ENCODE measurements at regions not wholly inside any gene's neighbourhood (a gene's known extent, or its start where the extent isn't known, plus 50 kb on each side); places are given as distances from the start of the nearest gene placed in this dataset.

- H3K4me1 Mint-ChIP-seq (ENCODE audit: low read depth): no peaks in the 10 kb centered on the region
- no peak overlapping the region for H3K4me3 Mint-ChIP-seq (ENCODE audit: unreplicated experiment)
- TF ChIP-seq, protein P1, sequence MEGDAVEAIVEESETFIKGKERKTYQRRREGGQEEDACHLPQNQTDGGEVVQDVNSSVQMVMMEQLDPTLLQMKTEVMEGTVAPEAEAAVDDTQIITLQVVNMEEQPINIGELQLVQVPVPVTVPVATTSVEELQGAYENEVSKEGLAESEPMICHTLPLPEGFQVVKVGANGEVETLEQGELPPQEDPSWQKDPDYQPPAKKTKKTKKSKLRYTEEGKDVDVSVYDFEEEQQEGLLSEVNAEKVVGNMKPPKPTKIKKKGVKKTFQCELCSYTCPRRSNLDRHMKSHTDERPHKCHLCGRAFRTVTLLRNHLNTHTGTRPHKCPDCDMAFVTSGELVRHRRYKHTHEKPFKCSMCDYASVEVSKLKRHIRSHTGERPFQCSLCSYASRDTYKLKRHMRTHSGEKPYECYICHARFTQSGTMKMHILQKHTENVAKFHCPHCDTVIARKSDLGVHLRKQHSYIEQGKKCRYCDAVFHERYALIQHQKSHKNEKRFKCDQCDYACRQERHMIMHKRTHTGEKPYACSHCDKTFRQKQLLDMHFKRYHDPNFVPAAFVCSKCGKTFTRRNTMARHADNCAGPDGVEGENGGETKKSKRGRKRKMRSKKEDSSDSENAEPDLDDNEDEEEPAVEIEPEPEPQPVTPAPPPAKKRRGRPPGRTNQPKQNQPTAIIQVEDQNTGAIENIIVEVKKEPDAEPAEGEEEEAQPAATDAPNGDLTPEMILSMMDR (IDR thresholded peaks at IDR 0.05): no peak
- H3K36me3 Mint-ChIP-seq (ENCODE audit: low read depth): no peaks in the 10 kb centered on the region
- H3K27ac Mint-ChIP-seq (ENCODE audit: unreplicated experiment): no peak overlapping the region
- no peaks in the 10 kb centered on the region for H3K9me3 Mint-ChIP-seq (ENCODE audit: low read depth)
- no peak for DNase-seq (ENCODE audit: low spot score)
- no peaks in the 10 kb centered on the region for H3K27me3 Mint-ChIP-seq (ENCODE audit: low read depth)
These were observed 1366.9 kb upstream of the EYS start for GRCh38 chr6:67073938-67074337.

DNA sequence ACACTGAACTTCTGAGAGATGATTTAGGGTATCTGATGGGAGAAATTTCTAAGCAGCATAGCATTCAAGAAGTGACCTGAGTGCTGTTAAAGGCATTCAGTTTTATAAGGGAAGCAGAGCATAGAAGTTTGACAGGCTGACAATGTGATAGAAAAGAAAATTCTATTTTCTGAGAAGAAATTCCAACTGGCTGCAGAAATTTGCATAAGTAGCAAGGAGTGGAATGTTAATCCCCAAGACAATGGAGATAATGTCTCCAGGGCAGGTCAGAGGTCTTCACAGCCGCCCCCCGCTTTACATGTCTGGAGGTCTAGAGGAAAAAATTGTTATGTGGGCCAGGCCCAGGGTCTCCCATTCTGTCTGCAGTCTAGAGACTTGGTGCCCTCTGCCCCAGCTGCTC lies 1361.8 kb upstream of the EYS start:
- no peaks in the 10 kb centered on the region for H3K4me1 Mint-ChIP-seq (ENCODE audit: low read depth)
- no peaks in the 10 kb centered on the region for H3K27me3 Mint-ChIP-seq (ENCODE audit: low read depth)
- H3K36me3 Mint-ChIP-seq (ENCODE audit: low read depth): no peaks in the 10 kb centered on the region
- DNase-seq (ENCODE audit: low spot score): no peak
- TF ChIP-seq, protein P1 (IDR thresholded peaks at IDR 0.05): no peak
- no peak overlapping the region for H3K4me3 Mint-ChIP-seq (ENCODE audit: unreplicated experiment)
- H3K9me3 Mint-ChIP-seq (ENCODE audit: low read depth): peaks cover 5% of the 10 kb centered on the region
- H3K27ac Mint-ChIP-seq (ENCODE audit: unreplicated experiment): no peak overlapping the region

GRCh38 chr6:67064323-67064722 lies 1357.3 kb upstream of the EYS start:
- Mint-ChIP-seq H3K27me3 (ENCODE audit: low read depth) (no peaks in the 10 kb centered on the region), H3K9me3 (ENCODE audit: low read depth) (peaks cover 8% of the 10 kb centered on the region), H3K4me3 (ENCODE audit: unreplicated experiment) (no peak overlapping the region), H3K27ac (ENCODE audit: unreplicated experiment) (no peak overlapping the region), H3K4me1 (ENCODE audit: low read depth) (no peaks in the 10 kb centered on the region), H3K36me3 (ENCODE audit: low read depth) (no peaks in the 10 kb centered on the region)
- TF ChIP-seq, protein P1 (IDR thresholded peaks at IDR 0.05): no peak
- no peak for DNase-seq (ENCODE audit: low spot score)

DNA sequence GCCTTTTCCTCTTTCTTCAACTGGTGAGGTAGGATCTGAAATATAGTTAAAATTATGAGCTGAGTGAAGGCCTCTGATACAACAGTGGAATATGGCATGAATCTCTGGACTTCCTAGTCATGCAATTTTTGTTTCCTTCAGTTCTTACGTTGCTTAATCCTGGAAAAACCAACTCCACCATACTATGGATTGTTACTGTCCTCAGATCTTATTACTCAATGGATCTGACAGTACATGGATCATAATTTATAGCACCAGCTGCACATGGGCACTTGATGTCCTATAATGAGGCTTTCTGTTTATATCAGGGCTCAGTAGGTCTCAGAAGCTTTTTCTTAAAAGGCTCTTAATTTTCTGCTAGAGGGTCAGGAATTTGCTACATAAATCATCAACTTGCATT lies 1341.0 kb upstream of the EYS start:
- Mint-ChIP-seq H3K36me3 (ENCODE audit: low read depth) (no peaks in the 10 kb centered on the region), H3K27me3 (ENCODE audit: low read depth) (no peaks in the 10 kb centered on the region), H3K4me1 (ENCODE audit: low read depth) (no peaks in the 10 kb centered on the region), H3K27ac (ENCODE audit: unreplicated experiment) (no peak overlapping the region), H3K4me3 (ENCODE audit: unreplicated experiment) (no peak overlapping the region), H3K9me3 (ENCODE audit: low read depth) (no peaks in the 10 kb centered on the region)
- TF ChIP-seq, protein P1 (IDR thresholded peaks at IDR 0.05): no peak
- DNase-seq (ENCODE audit: low spot score): no peak

DNA sequence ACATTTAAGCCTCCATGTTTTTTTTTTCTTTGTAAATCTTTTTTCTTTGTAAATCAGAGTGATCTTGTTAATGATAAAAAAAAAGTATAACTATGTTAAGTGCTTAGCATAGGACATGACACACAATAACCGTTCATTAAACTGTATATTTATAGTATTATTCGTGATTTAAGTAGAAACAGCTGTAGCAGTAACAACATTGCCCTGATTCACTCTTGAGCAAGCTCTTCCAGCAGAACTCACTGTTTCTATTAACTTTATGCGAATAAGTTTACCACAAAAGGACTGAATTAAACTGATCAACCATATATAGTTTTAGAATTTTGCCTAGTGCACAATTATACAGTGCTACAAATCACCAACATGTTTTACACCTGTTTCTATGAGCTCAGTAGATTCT lies 1338.0 kb upstream of the EYS start:
- DNase-seq (ENCODE audit: low spot score): no peak
- Mint-ChIP-seq H3K4me1 (ENCODE audit: low read depth) (no peaks in the 10 kb centered on the region), H3K9me3 (ENCODE audit: low read depth) (no peaks in the 10 kb centered on the region), H3K27ac (ENCODE audit: unreplicated experiment) (no peak overlapping the region), H3K27me3 (ENCODE audit: low read depth) (no peaks in the 10 kb centered on the region), H3K36me3 (ENCODE audit: low read depth) (no peaks in the 10 kb centered on the region), H3K4me3 (ENCODE audit: unreplicated experiment) (no peak overlapping the region)
- TF ChIP-seq, protein P1 (IDR thresholded peaks at IDR 0.05): no peak
